ENCODE measurements at regions not wholly inside any gene's neighbourhood (a gene's known extent, or its start where the extent isn't known, plus 50 kb on each side); places are given as distances from the start of the nearest gene placed in this dataset.
A peak's percentile ranks its signal among the peaks of the same experiment; 100 is the strongest.

GRCh38 chr9:129481810-129482511, 138.9 kb downstream of the C9orf50 start:
- DNase-seq: peak; percentile 79
- Histone ChIP-seq H3K9me3 (replicated peaks; ENCODE audit: control insufficient read depth, low read depth, low read length) (no peaks in the 10 kb centered on the region), H3K4me1 (ENCODE audit: control insufficient read depth, insufficient read depth, low read length) (peaks cover 78% of the 10 kb centered on the region), H3K27ac (ENCODE audit: low read length) (peak overlapping the region; percentile 100), H3K27me3 (ENCODE audit: control insufficient read depth, insufficient read depth, low read length) (no peaks in the 10 kb centered on the region), H3K36me3 (ENCODE audit: control insufficient read depth, insufficient read depth, low read length) (no peaks in the 10 kb centered on the region), H3K4me3 (ENCODE audit: low read length) (peak overlapping the region; percentile 36)
- WGBS (ENCODE audit: insufficient coverage): 0% methylated on average over 25 of the region's 55 CpGs

- DNase-seq: no peak
- H3K27me3 ChIP-seq (ENCODE audit: control insufficient read depth, insufficient read depth, low read length): no peaks in the 10 kb centered on the region
- WGBS (ENCODE audit: insufficient coverage): 69% methylated on average over 4 of the region's 9 CpGs
- peak overlapping the region; percentile 100 for H3K27ac ChIP-seq (ENCODE audit: low read length)
- H3K9me3 ChIP-seq (replicated peaks; ENCODE audit: control insufficient read depth, low read depth, low read length): no peaks in the 10 kb centered on the region
- no peak overlapping the region for H3K4me3 ChIP-seq (ENCODE audit: low read length)
- H3K4me1 ChIP-seq (ENCODE audit: control insufficient read depth, insufficient read depth, low read length): peaks cover 77% of the 10 kb centered on the region
- H3K36me3 ChIP-seq (ENCODE audit: control insufficient read depth, insufficient read depth, low read length): no peaks in the 10 kb centered on the region
Measured at GRCh38 chr9:129481424-129481809, 139.5 kb downstream of the C9orf50 start.

GRCh38 chr9:129480745-129481144, 140.2 kb downstream of the C9orf50 start:
- Histone ChIP-seq H3K36me3 (ENCODE audit: control insufficient read depth, insufficient read depth, low read length) (no peaks in the 10 kb centered on the region), H3K27ac (ENCODE audit: low read length) (peak overlapping the region; percentile 16), H3K9me3 (replicated peaks; ENCODE audit: control insufficient read depth, low read depth, low read length) (no peaks in the 10 kb centered on the region), H3K4me3 (ENCODE audit: low read length) (no peak overlapping the region), H3K27me3 (ENCODE audit: control insufficient read depth, insufficient read depth, low read length) (no peaks in the 10 kb centered on the region), H3K4me1 (ENCODE audit: control insufficient read depth, insufficient read depth, low read length) (peaks cover 71% of the 10 kb centered on the region)
- WGBS (ENCODE audit: insufficient coverage): no CpG with 5 or more reads among the region's 1 CpG
- DNase-seq: no peak

- WGBS (ENCODE audit: insufficient coverage): 38% methylated on average over 10 of the region's 12 CpGs
- peaks cover 66% of the 10 kb centered on the region for H3K4me1 ChIP-seq (ENCODE audit: control insufficient read depth, insufficient read depth, low read length)
Measured at GRCh38 chr9:129480227-129480626, 140.7 kb downstream of the C9orf50 start.

GRCh38 chr9:129479631-129480011, 141.3 kb downstream of the C9orf50 start:
- no CpG with 5 or more reads among the region's 7 CpGs for WGBS (ENCODE audit: insufficient coverage)

More at GRCh38 chr9:129480227-129480626, 140.7 kb downstream of the C9orf50 start:
- H3K27me3 ChIP-seq (ENCODE audit: control insufficient read depth, insufficient read depth, low read length): no peaks in the 10 kb centered on the region
- H3K36me3 ChIP-seq (ENCODE audit: control insufficient read depth, insufficient read depth, low read length): no peaks in the 10 kb centered on the region
- peaks cover 1% of the 10 kb centered on the region for H3K9me3 ChIP-seq (replicated peaks; ENCODE audit: control insufficient read depth, low read depth, low read length)
- no peak for DNase-seq
- H3K4me3 ChIP-seq (ENCODE audit: low read length): no peak overlapping the region
- H3K27ac ChIP-seq (ENCODE audit: low read length): no peak overlapping the region

GRCh38 chr9:129478961-129479630, 141.8 kb downstream of the C9orf50 start:
- H3K4me1 ChIP-seq (ENCODE audit: control insufficient read depth, insufficient read depth, low read length): peaks cover 58% of the 10 kb centered on the region
- DNase-seq: no peak
- H3K36me3 ChIP-seq (ENCODE audit: control insufficient read depth, insufficient read depth, low read length): no peaks in the 10 kb centered on the region
- H3K27ac ChIP-seq (ENCODE audit: low read length): peak overlapping the region; percentile 20
- H3K4me3 ChIP-seq (ENCODE audit: low read length): no peak overlapping the region
- H3K27me3 ChIP-seq (ENCODE audit: control insufficient read depth, insufficient read depth, low read length): no peaks in the 10 kb centered on the region
- peaks cover 8% of the 10 kb centered on the region for H3K9me3 ChIP-seq (replicated peaks; ENCODE audit: control insufficient read depth, low read depth, low read length)
- WGBS (ENCODE audit: insufficient coverage): 59% methylated on average over 12 of the region's 13 CpGs

More at GRCh38 chr9:129479631-129480011, 141.3 kb downstream of the C9orf50 start:
- peaks cover 7% of the 10 kb centered on the region for H3K9me3 ChIP-seq (replicated peaks; ENCODE audit: control insufficient read depth, low read depth, low read length)
- H3K27me3 ChIP-seq (ENCODE audit: control insufficient read depth, insufficient read depth, low read length): no peaks in the 10 kb centered on the region
- H3K36me3 ChIP-seq (ENCODE audit: control insufficient read depth, insufficient read depth, low read length): no peaks in the 10 kb centered on the region
- DNase-seq: no peak
- no peak overlapping the region for H3K4me3 ChIP-seq (ENCODE audit: low read length)
- no peak overlapping the region for H3K27ac ChIP-seq (ENCODE audit: low read length)
- H3K4me1 ChIP-seq (ENCODE audit: control insufficient read depth, insufficient read depth, low read length): peaks cover 61% of the 10 kb centered on the region

GRCh38 chr9:129478461-129478860, 142.4 kb downstream of the C9orf50 start:
- no peak overlapping the region for H3K4me3 ChIP-seq (ENCODE audit: low read length)
- peaks cover 8% of the 10 kb centered on the region for H3K9me3 ChIP-seq (replicated peaks; ENCODE audit: control insufficient read depth, low read depth, low read length)
- no peaks in the 10 kb centered on the region for H3K27me3 ChIP-seq (ENCODE audit: control insufficient read depth, insufficient read depth, low read length)
- no peak overlapping the region for H3K27ac ChIP-seq (ENCODE audit: low read length)
- WGBS (ENCODE audit: insufficient coverage): 85% methylated on average over 2 of the region's 3 CpGs
- H3K4me1 ChIP-seq (ENCODE audit: control insufficient read depth, insufficient read depth, low read length): peaks cover 56% of the 10 kb centered on the region
- H3K36me3 ChIP-seq (ENCODE audit: control insufficient read depth, insufficient read depth, low read length): no peaks in the 10 kb centered on the region
- no peak for DNase-seq

- 43% methylated on average over 5 of the region's 17 CpGs for WGBS (ENCODE audit: insufficient coverage)
- no peak overlapping the region for H3K4me3 ChIP-seq (ENCODE audit: low read length)
- no peak overlapping the region for H3K27ac ChIP-seq (ENCODE audit: low read length)
- H3K9me3 ChIP-seq (replicated peaks; ENCODE audit: control insufficient read depth, low read depth, low read length): peaks cover 8% of the 10 kb centered on the region
- no peaks in the 10 kb centered on the region for H3K36me3 ChIP-seq (ENCODE audit: control insufficient read depth, insufficient read depth, low read length)
- peaks cover 52% of the 10 kb centered on the region for H3K4me1 ChIP-seq (ENCODE audit: control insufficient read depth, insufficient read depth, low read length)
- no peak for DNase-seq
- H3K27me3 ChIP-seq (ENCODE audit: control insufficient read depth, insufficient read depth, low read length): no peaks in the 10 kb centered on the region
Measured at GRCh38 chr9:129476821-129477611, 143.9 kb downstream of the C9orf50 start.

- Histone ChIP-seq H3K36me3 (ENCODE audit: control insufficient read depth, insufficient read depth, low read length) (no peaks in the 10 kb centered on the region), H3K9me3 (replicated peaks; ENCODE audit: control insufficient read depth, low read depth, low read length) (peaks cover 8% of the 10 kb centered on the region), H3K27me3 (ENCODE audit: control insufficient read depth, insufficient read depth, low read length) (no peaks in the 10 kb centered on the region), H3K27ac (ENCODE audit: low read length) (no peak overlapping the region), H3K4me1 (ENCODE audit: control insufficient read depth, insufficient read depth, low read length) (peaks cover 33% of the 10 kb centered on the region), H3K4me3 (ENCODE audit: low read length) (no peak overlapping the region)
- WGBS (ENCODE audit: insufficient coverage): 97% methylated on average over 3 of the region's 6 CpGs
- no peak for DNase-seq
Measured at GRCh38 chr9:129474740-129475404, 146.0 kb downstream of the C9orf50 start.
